PC-9 (cell line): ENCODE measurements at regions not wholly inside any gene's neighbourhood (a gene's known extent, or its start where the extent isn't known, plus 50 kb on each side); places are given as distances from the start of the nearest gene placed in this dataset.

Source experiments
- BruUV-seq: library from RNA; stranded (reverse); fragments of 400-500 nt; replicated peaks from 2 replicates; lab custom pipeline; 2021; lab: Mats Ljungman, UMichigan
- CTCF ChIA-PET: fragments of 300-600 bp; sonication (Branson Sonifier 250); formaldehyde crosslinking; loops from one replicate; lab custom pipeline; 2022; ENCODE audit warnings: antibody characterized with exemption; lab: Charles Lee
- POLR2A ChIA-PET: fragments of 300-600 bp; sonication (Branson Sonifier 250); formaldehyde crosslinking; loops from one replicate; lab custom pipeline; 2022; ENCODE audit warnings: antibody characterized with exemption; ENCODE audit not compliant: unreplicated experiment; lab: Charles Lee
- DNase-seq, 2 experiments: peaks; one replicate each; pipeline versions ENCODE4 v3.0.0 to v3.0.0-alpha.2; 2015 to 2022; ENCODE audit warnings: mixed read lengths in 1 of 2
- H2AFZ ChIP-seq: fragments of 200-600 bp; sonication (generic); 2 replicates; pipeline ENCODE4 v1.8.1; 2017; ENCODE audit warnings: antibody characterized with exemption
- H3F3A ChIP-seq: fragments of 200-600 bp; sonication (generic); 2 replicates; pipeline ENCODE4 v1.8.1; 2017; ENCODE audit warnings: antibody characterized with exemption, mild to moderate bottlenecking, low read depth; ENCODE audit not compliant: insufficient read depth
- H3K27ac ChIP-seq: fragments of 200-600 bp; sonication (generic); 2 replicates; pipeline ENCODE4 v1.6.1; 2016; ENCODE audit warnings: mixed run types
- H3K27me3 ChIP-seq: fragments of 200-600 bp; sonication (generic); 2 replicates; pipeline ENCODE4 v1.6.1; 2016; ENCODE audit warnings: low read depth, mixed run types; ENCODE audit not compliant: insufficient read depth
- H3K36me3 ChIP-seq: fragments of 200-600 bp; sonication (generic); 2 replicates; pipeline ENCODE4 v1.6.1; 2016; ENCODE audit warnings: low read depth, mixed run types
- H3K4me1 ChIP-seq: fragments of 200-600 bp; sonication (generic); replicated peaks from 2 replicates; pipeline ENCODE4 v1.6.1; 2016; ENCODE audit warnings: mixed run types; ENCODE audit not compliant: insufficient read depth
- H3K4me2 ChIP-seq: fragments of 200-600 bp; sonication (generic); 2 replicates; pipeline ENCODE4 v1.6.1; 2017; ENCODE audit warnings: mixed run types
- H3K4me3 ChIP-seq: fragments of 200-600 bp; sonication (generic); 2 replicates; pipeline ENCODE4 v1.6.1; 2016; ENCODE audit warnings: mixed run types
- H3K79me2 ChIP-seq: fragments of 200-600 bp; sonication (generic); 2 replicates; pipeline ENCODE4 v1.6.1; 2017; ENCODE audit warnings: low read depth, mixed run types
- H3K9me2 ChIP-seq: fragments of 200-600 bp; sonication (generic); 2 replicates; pipeline ENCODE4 v1.8.1; 2017; ENCODE audit warnings: mild to moderate bottlenecking; ENCODE audit not compliant: insufficient read depth
- H3K9me3 ChIP-seq: fragments of 200-600 bp; sonication (generic); 2 replicates; pipeline ENCODE4 v1.8.1; 2016; ENCODE audit warnings: low read depth; ENCODE audit not compliant: insufficient read depth
- H4K20me1 ChIP-seq: fragments of 200-600 bp; sonication (generic); 2 replicates; pipeline ENCODE4 v1.8.1; 2017; ENCODE audit not compliant: insufficient read depth
- CTCF ChIP-seq: fragments of 200-600 bp; sonication (generic); conservative IDR thresholded peaks from 2 replicates; pipeline ENCODE4 v1.6.1; 2017; ENCODE audit warnings: mixed run types, antibody characterized with exemption, mild to moderate bottlenecking, moderate library complexity
- EZH2 ChIP-seq: fragments of 200-600 bp; sonication (generic); IDR thresholded peaks from 2 replicates; pipeline ENCODE4 v1.8.0; 2017; ENCODE audit warnings: antibody characterized with exemption, low read depth
- intact Hi-C: fragments of 100-400 bp; cut with micrococcal nuclease; formaldehyde crosslinking; loops from one replicate; pipeline ENCODE4 v1.10.0; 2022; ENCODE audit not compliant: unreplicated experiment

GRCh38 chr5:166093312-166093711 is 2198.1 kb upstream of the WWC1 start:
- intact Hi-C loops, result no loop called here
- H3K4me3 ChIP-seq, result no peak overlapping the region
- no peak overlapping the region for H3K4me2 ChIP-seq
- no peaks in the 10 kb centered on the region for H3K36me3 ChIP-seq
- no peaks in the 10 kb centered on the region for H3K79me2 ChIP-seq
- DNase-seq, result no peak
- TF ChIP-seq CTCF, result no peak
- no peak for TF ChIP-seq EZH2
- H4K20me1 ChIP-seq, result no peaks in the 10 kb centered on the region
- no peaks in the 10 kb centered on the region for H3F3A ChIP-seq
- no peak overlapping the region for H2AFZ ChIP-seq
- no peak overlapping the region for H3K27ac ChIP-seq
- POLR2A ChIA-PET, result no interaction called here
- H3K9me3 ChIP-seq, result no peaks in the 10 kb centered on the region
- H3K27me3 ChIP-seq, result no peaks in the 10 kb centered on the region
- CTCF ChIA-PET, result no interaction called here
- no TSS peak for BruUV-seq
- no peaks in the 10 kb centered on the region for H3K4me1 ChIP-seq
- H3K9me2 ChIP-seq, result no peaks in the 10 kb centered on the region

- no peaks in the 10 kb centered on the region for H3K36me3 ChIP-seq
- H3K4me1 ChIP-seq, result no peaks in the 10 kb centered on the region
- peak; percentile 39; the same call in 1 of the 2 replicates for TF ChIP-seq CTCF
- TF ChIP-seq EZH2, result no peak
- ChIA-PET POLR2A (no interaction called here), CTCF (no interaction called here)
- BruUV-seq, result no TSS peak
- no peaks in the 10 kb centered on the region for H4K20me1 ChIP-seq
- no peak overlapping the region for H2AFZ ChIP-seq
- no peaks in the 10 kb centered on the region for H3K9me2 ChIP-seq
- H3K4me2 ChIP-seq, result no peak overlapping the region
- DNase-seq, result no peak
- H3K27ac ChIP-seq, result no peak overlapping the region
- no peaks in the 10 kb centered on the region for H3K27me3 ChIP-seq
- H3F3A ChIP-seq, result no peaks in the 10 kb centered on the region
- H3K79me2 ChIP-seq, result no peaks in the 10 kb centered on the region
- H3K4me3 ChIP-seq, result no peak overlapping the region
- H3K9me3 ChIP-seq, result no peaks in the 10 kb centered on the region
- intact Hi-C loops, result no loop called here
Observed at GRCh38 chr5:166102947-166103346, 2188.5 kb upstream of the WWC1 start.

GRCh38 chr5:166111021-166111420 is 2180.4 kb upstream of the WWC1 start:
- intact Hi-C loops, result no loop called here
- POLR2A ChIA-PET, result no interaction called here
- CTCF ChIA-PET, result no interaction called here
- Histone ChIP-seq H3K27me3 (no peaks in the 10 kb centered on the region), H3K79me2 (no peaks in the 10 kb centered on the region), H3K36me3 (no peaks in the 10 kb centered on the region), H3K4me3 (no peak overlapping the region), H2AFZ (no peak overlapping the region), H3K4me2 (no peak overlapping the region), H3K27ac (no peak overlapping the region), H3K4me1 (no peaks in the 10 kb centered on the region), H4K20me1 (no peaks in the 10 kb centered on the region), H3K9me2 (no peaks in the 10 kb centered on the region), H3K9me3 (no peaks in the 10 kb centered on the region), H3F3A (no peaks in the 10 kb centered on the region)
- DNase-seq, result no peak
- TF ChIP-seq CTCF, result no peak
- TF ChIP-seq EZH2, result no peak
- no TSS peak for BruUV-seq
